B cell (primary cell): ENCODE measurements at regions not wholly inside any gene's neighbourhood (a gene's known extent, or its start where the extent isn't known, plus 50 kb on each side); places are given as distances from the start of the nearest gene placed in this dataset.

ENCODE experiments used
- ATAC-seq: fragments of 200-7000 bp; cut with Tn5 transposase; one replicate; pipeline ENCODE4 v1.10.0; 2021; ENCODE audit warnings: low read depth, mild to moderate bottlenecking, moderate number of reproducible peaks, moderate library complexity
- CTCF ChIA-PET: fragments of 350-600 bp; sonication (Branson Sonifier 250); formaldehyde crosslinking; loops from one replicate; lab custom pipeline; 2021; ENCODE audit warnings: antibody characterized with exemption, inconsistent platforms; lab: Charles Lee
- POLR2A ChIA-PET: fragments of 350-600 bp; sonication (Branson Sonifier 250); formaldehyde crosslinking; loops from one replicate; lab custom pipeline; 2021; ENCODE audit warnings: antibody characterized with exemption; lab: Charles Lee
- DNase-seq: peaks from one replicate; pipeline ENCODE4 v3.0.0; 2013
- H2AFZ ChIP-seq: 2 replicates; pipeline ENCODE4 v1.6.1; 2012; ENCODE audit warnings: mild to moderate bottlenecking, low read depth, low read length; ENCODE audit not compliant: insufficient read depth, poor library complexity, severe bottlenecking
- H3K27ac ChIP-seq, 2 donors: 1 replicate in 1 of 2; 2 replicates in 1 of 2; pipeline ENCODE4 v1.5.1; 2012 to 2013; ENCODE audit warnings: low read length in 2 of 2, mild to moderate bottlenecking in 2 of 2, moderate library complexity in 1 of 2
- H3K27me3 ChIP-seq, 4 experiments: fragments of 200-600 bp in 1 of 4; sonication (generic) in 1 of 4; replicated peaks in 1 of 4; 1 replicate in 2 of 4; 2 replicates in 2 of 4; pipeline versions ENCODE4 v1.6.1 to v1.7.0; 2013 to 2016; ENCODE audit warnings: low read length in 3 of 4, mild to moderate bottlenecking in 2 of 4, mixed read lengths in 1 of 4, moderate library complexity in 1 of 4; ENCODE audit not compliant: insufficient read depth in 4 of 4, control insufficient read depth in 3 of 4; ENCODE audit errors: control extremely low read depth in 1 of 4
- H3K36me3 ChIP-seq, 2 experiments: replicated peaks in 1 of 2; 1 replicate in 1 of 2; 2 replicates in 1 of 2; pipeline versions ENCODE4 v1.6.1 to v1.7.1; 2013; ENCODE audit warnings: low read length in 1 of 2; ENCODE audit not compliant: insufficient read depth in 2 of 2, control insufficient read depth in 1 of 2; ENCODE audit errors: control extremely low read depth in 1 of 2, extremely low read depth in 1 of 2
- H3K4me1 ChIP-seq, 2 donors: fragments of 200-600 bp in 1 of 2; sonication (generic) in 1 of 2; 1 replicate in 1 of 2; 2 replicates in 1 of 2; pipeline versions ENCODE4 v1.5.1 to v1.6.1; 2013 to 2017; ENCODE audit warnings: low read length in 2 of 2; ENCODE audit not compliant: control insufficient read depth in 2 of 2, insufficient read depth in 2 of 2
- H3K4me2 ChIP-seq: replicated peaks from 2 replicates; pipeline ENCODE3; 2012; ENCODE audit warnings: mild to moderate bottlenecking, low read depth, low read length; ENCODE audit not compliant: poor library complexity, severe bottlenecking
- H3K4me3 ChIP-seq, 5 experiments: fragments of 200-600 bp in 1 of 5; sonication (generic) in 1 of 5; 1 replicate in 3 of 5; 2 replicates in 2 of 5; pipeline versions ENCODE4 v1.5.1 to v1.7.0; 2011 to 2016; ENCODE audit warnings: low read length in 4 of 5, mild to moderate bottlenecking in 4 of 5, low read depth in 2 of 5, control low read depth in 1 of 5, moderate library complexity in 1 of 5; ENCODE audit not compliant: insufficient read depth in 1 of 5; ENCODE audit errors: control extremely low read depth in 1 of 5, extremely low read depth in 1 of 5
- H3K79me2 ChIP-seq: fragments of 200-600 bp; sonication (generic); one replicate; pipeline ENCODE4 v1.6.0; 2016; ENCODE audit warnings: low read length; ENCODE audit not compliant: control insufficient read depth, insufficient read depth
- H3K9ac ChIP-seq: fragments of 200-600 bp; sonication (generic); 2 replicates; pipeline ENCODE4 v1.6.1; 2017; ENCODE audit warnings: mild to moderate bottlenecking, low read length, moderate library complexity
- H3K9me3 ChIP-seq, 3 donors: one replicate each; pipeline versions ENCODE4 v1.6.1 to v1.7.1; 2013; ENCODE audit warnings: low read length in 2 of 3; ENCODE audit not compliant: control insufficient read depth in 2 of 3, insufficient read depth in 1 of 3; ENCODE audit errors: control extremely low read depth in 1 of 3
- H4K20me1 ChIP-seq: 2 replicates; pipeline ENCODE4 v1.6.0; 2012; ENCODE audit warnings: mild to moderate bottlenecking, low read length; ENCODE audit not compliant: insufficient read depth, control insufficient read depth, poor library complexity, severe bottlenecking
- H3K27ac Mint-ChIP-seq: one replicate; pipeline ENCODE4 v1.8.0; 2021; ENCODE audit warnings: mixed read lengths
- H3K27me3 Mint-ChIP-seq: one replicate; pipeline ENCODE4 v1.8.0; 2021; ENCODE audit warnings: mixed read lengths
- H3K4me1 Mint-ChIP-seq: one replicate; pipeline ENCODE4 v1.8.0; 2021; ENCODE audit warnings: mixed read lengths
- H3K4me3 Mint-ChIP-seq: one replicate; pipeline ENCODE4 v1.8.0; 2021; ENCODE audit warnings: mixed read lengths
- H3K9me3 Mint-ChIP-seq: one replicate; pipeline ENCODE4 v1.8.0; 2022; ENCODE audit warnings: mixed read lengths; ENCODE audit not compliant: insufficient read depth
- EZH2 ChIP-seq: IDR thresholded peaks from 2 replicates; pipeline ENCODE4 v1.6.1; 2012; ENCODE audit warnings: borderline replicate concordance, low read depth, mild to moderate bottlenecking, moderate library complexity, low read length; ENCODE audit not compliant: insufficient read depth, poor library complexity, severe bottlenecking
- WGBS: methylation state at CpG from one replicate; pipeline ENCODE4 v1.1.5; 2013; ENCODE audit warnings: missing lambda C conversion rate; ENCODE audit not compliant: insufficient coverage; 5-methylcytosine and 5-hydroxymethylcytosine counted together
- intact Hi-C: fragments of 100-400 bp; cut with micrococcal nuclease; formaldehyde crosslinking; loops from one replicate; pipeline ENCODE4 v1.10.0; 2022
- TF ChIP-seq, protein P1 (sequence below): fragments of 200-600 bp; IDR thresholded peaks from one replicate; pipeline ENCODE4 v1.8.0; 2022; ENCODE audit warnings: antibody characterized with exemption, mild to moderate bottlenecking

- no peaks in the 10 kb centered on the region for H3K27me3 Mint-ChIP-seq
Measured at GRCh38 chr10:28914701-28915100, 237.4 kb downstream of the BAMBI start.

GRCh38 chr10:28915989-28916588 lies 238.8 kb downstream of the BAMBI start:
- H3K27ac ChIP-seq: no peak overlapping the region
- no peaks in the 10 kb centered on the region for H3K79me2 ChIP-seq
- Mint-ChIP-seq H3K4me1 (no peaks in the 10 kb centered on the region), H3K9me3 (no peaks in the 10 kb centered on the region), H3K27me3 (no peaks in the 10 kb centered on the region), H3K4me3 (no peak overlapping the region), H3K27ac (no peak overlapping the region)
- no peaks in the 10 kb centered on the region for H4K20me1 ChIP-seq
- intact Hi-C loops: no loop called here
- H3K4me1 ChIP-seq: no peaks in the 10 kb centered on the region
- no peaks in the 10 kb centered on the region for H3K36me3 ChIP-seq
- no peak overlapping the region for H3K4me2 ChIP-seq
- POLR2A ChIA-PET: no interaction called here
- TF ChIP-seq EZH2: no peak
- TF ChIP-seq, protein P1, sequence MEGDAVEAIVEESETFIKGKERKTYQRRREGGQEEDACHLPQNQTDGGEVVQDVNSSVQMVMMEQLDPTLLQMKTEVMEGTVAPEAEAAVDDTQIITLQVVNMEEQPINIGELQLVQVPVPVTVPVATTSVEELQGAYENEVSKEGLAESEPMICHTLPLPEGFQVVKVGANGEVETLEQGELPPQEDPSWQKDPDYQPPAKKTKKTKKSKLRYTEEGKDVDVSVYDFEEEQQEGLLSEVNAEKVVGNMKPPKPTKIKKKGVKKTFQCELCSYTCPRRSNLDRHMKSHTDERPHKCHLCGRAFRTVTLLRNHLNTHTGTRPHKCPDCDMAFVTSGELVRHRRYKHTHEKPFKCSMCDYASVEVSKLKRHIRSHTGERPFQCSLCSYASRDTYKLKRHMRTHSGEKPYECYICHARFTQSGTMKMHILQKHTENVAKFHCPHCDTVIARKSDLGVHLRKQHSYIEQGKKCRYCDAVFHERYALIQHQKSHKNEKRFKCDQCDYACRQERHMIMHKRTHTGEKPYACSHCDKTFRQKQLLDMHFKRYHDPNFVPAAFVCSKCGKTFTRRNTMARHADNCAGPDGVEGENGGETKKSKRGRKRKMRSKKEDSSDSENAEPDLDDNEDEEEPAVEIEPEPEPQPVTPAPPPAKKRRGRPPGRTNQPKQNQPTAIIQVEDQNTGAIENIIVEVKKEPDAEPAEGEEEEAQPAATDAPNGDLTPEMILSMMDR: no peak
- H2AFZ ChIP-seq: no peak overlapping the region
- no peak overlapping the region for H3K9ac ChIP-seq
- CTCF ChIA-PET: interaction anchor here (1.0 kb wide), 1 partner anchor 8 kb away, joined by 4 read pairs; no protein-coding TSS in a partner anchor
- no peaks in the 10 kb centered on the region for H3K27me3 ChIP-seq
- no peak for ATAC-seq
- DNase-seq: no peak
- H3K9me3 ChIP-seq: peaks cover 0 to 15% (median 0%) of the 10 kb centered on the region in 3 donors
- no peak overlapping the region for H3K4me3 ChIP-seq
- 93% methylated on average over 7 of the region's 9 CpGs for WGBS

More at GRCh38 chr10:28914701-28915100, 237.4 kb downstream of the BAMBI start:
- ChIA-PET POLR2A (no interaction called here), CTCF (no interaction called here)
- Histone ChIP-seq H3K4me2 (no peak overlapping the region), H3K36me3 (no peaks in the 10 kb centered on the region), H4K20me1 (no peaks in the 10 kb centered on the region), H3K79me2 (no peaks in the 10 kb centered on the region), H3K4me3 (no peak overlapping the region), H2AFZ (no peak overlapping the region), H3K4me1 (no peaks in the 10 kb centered on the region), H3K9me3 (peaks cover 0 to 18% (median 0%) of the 10 kb centered on the region in 3 donors), H3K9ac (no peak overlapping the region), H3K27me3 (no peaks in the 10 kb centered on the region), H3K27ac (no peak overlapping the region)
- Mint-ChIP-seq H3K9me3 (no peaks in the 10 kb centered on the region), H3K4me1 (no peaks in the 10 kb centered on the region), H3K27ac (no peak overlapping the region), H3K4me3 (no peak overlapping the region)
- intact Hi-C loops: no loop called here
- WGBS: 85% methylated on average over 2 of the region's 3 CpGs
- DNase-seq (no peak), ATAC-seq (no peak)
- TF ChIP-seq, protein P1: no peak
- TF ChIP-seq EZH2: no peak
